RWPE2 (cell line): ENCODE measurements at regions not wholly inside any gene's neighbourhood (a gene's known extent, or its start where the extent isn't known, plus 50 kb on each side); places are given as distances from the start of the nearest gene placed in this dataset.

Experiments
- ATAC-seq: fragments of 200-7000 bp; cut with Tn5 transposase; 3 replicates; pipeline ENCODE4 v1.9.1; 2021; ENCODE audit warnings: low read depth
- DNase-seq: peaks from one replicate; pipeline ENCODE4 v3.0.0-alpha.2; 2020; ENCODE audit warnings: low spot score
- H3K27ac ChIP-seq: fragments of 450-650 bp; 2 replicates; pipeline ENCODE4 v1.5.1; 2017; ENCODE audit warnings: mild to moderate bottlenecking; ENCODE audit not compliant: poor library complexity, severe bottlenecking
- H3K27me3 ChIP-seq: fragments of 250-450 bp; sonication (Bioruptor Pico); 2 replicates; pipeline ENCODE4 v1.5.1; 2021; ENCODE audit warnings: mild to moderate bottlenecking, moderate library complexity; ENCODE audit not compliant: insufficient read depth, poor library complexity, severe bottlenecking
- H3K36me3 ChIP-seq: fragments of 250-450 bp; sonication (Bioruptor Pico); 2 replicates; pipeline ENCODE4 v1.5.1; 2020; ENCODE audit warnings: low read depth, mild to moderate bottlenecking, moderate library complexity
- H3K4me1 ChIP-seq: fragments of 250-450 bp; sonication (Bioruptor Pico); 2 replicates; pipeline ENCODE4 v1.5.1; 2021; ENCODE audit warnings: mild to moderate bottlenecking, moderate library complexity; ENCODE audit not compliant: insufficient read depth, poor library complexity, severe bottlenecking
- H3K4me3 ChIP-seq: fragments of 250-450 bp; sonication (Bioruptor Pico); 2 replicates; pipeline ENCODE4 v1.5.1; 2021; ENCODE audit warnings: mild to moderate bottlenecking, moderate library complexity; ENCODE audit not compliant: severe bottlenecking
- H3K9me3 ChIP-seq: fragments of 250-450 bp; sonication (Bioruptor Pico); 2 replicates; pipeline ENCODE4 v1.5.1; 2021; ENCODE audit warnings: mild to moderate bottlenecking, moderate library complexity; ENCODE audit not compliant: severe bottlenecking
- CTCF ChIP-seq: fragments of 450-650 bp; IDR thresholded peaks from one replicate; pipeline ENCODE4 v1.5.1; 2017; ENCODE audit warnings: mild to moderate bottlenecking, moderate library complexity; ENCODE audit not compliant: poor library complexity, severe bottlenecking

- H3K4me3 ChIP-seq: no peak overlapping the region
- ATAC-seq: no peak
- no peak overlapping the region for H3K27ac ChIP-seq
- H3K4me1 ChIP-seq: no peaks in the 10 kb centered on the region
- H3K9me3 ChIP-seq: no peaks in the 10 kb centered on the region
- no peaks in the 10 kb centered on the region for H3K36me3 ChIP-seq
- DNase-seq: no peak
- TF ChIP-seq CTCF: no peak
- no peaks in the 10 kb centered on the region for H3K27me3 ChIP-seq
Observed at GRCh38 chr16:80055831-80056230, 455.3 kb upstream of the MAF start.

- no peak for DNase-seq
- Histone ChIP-seq H3K4me3 (no peak overlapping the region), H3K36me3 (no peaks in the 10 kb centered on the region), H3K9me3 (no peaks in the 10 kb centered on the region), H3K4me1 (no peaks in the 10 kb centered on the region), H3K27ac (no peak overlapping the region), H3K27me3 (no peaks in the 10 kb centered on the region)
- TF ChIP-seq CTCF: no peak
- ATAC-seq: no peak
Observed at GRCh38 chr16:80054647-80055046, 454.1 kb upstream of the MAF start.

GRCh38 chr16:80051040-80051439 is 450.5 kb upstream of the MAF start:
- Histone ChIP-seq H3K27me3 (no peaks in the 10 kb centered on the region), H3K36me3 (no peaks in the 10 kb centered on the region), H3K4me1 (no peaks in the 10 kb centered on the region), H3K27ac (no peak overlapping the region), H3K4me3 (no peak overlapping the region), H3K9me3 (no peaks in the 10 kb centered on the region)
- DNase-seq (no peak), ATAC-seq (no peak)
- TF ChIP-seq CTCF: no peak

- Histone ChIP-seq H3K4me1 (no peaks in the 10 kb centered on the region), H3K9me3 (no peaks in the 10 kb centered on the region), H3K27ac (no peak overlapping the region), H3K36me3 (no peaks in the 10 kb centered on the region), H3K4me3 (no peak overlapping the region), H3K27me3 (no peaks in the 10 kb centered on the region)
- ATAC-seq (no peak), DNase-seq (no peak)
- no peak for TF ChIP-seq CTCF
Observed at GRCh38 chr16:80048250-80048649, 447.7 kb upstream of the MAF start.

- TF ChIP-seq CTCF: no peak
- no peaks in the 10 kb centered on the region for H3K27me3 ChIP-seq
- no peaks in the 10 kb centered on the region for H3K4me1 ChIP-seq
- ATAC-seq (no peak), DNase-seq (no peak)
- no peaks in the 10 kb centered on the region for H3K36me3 ChIP-seq
- no peak overlapping the region for H3K27ac ChIP-seq
- no peak overlapping the region for H3K4me3 ChIP-seq
- no peaks in the 10 kb centered on the region for H3K9me3 ChIP-seq
Observed at GRCh38 chr16:80047842-80048241, 447.3 kb upstream of the MAF start.
